CD4-positive, alpha-beta T cell treated with Interleukin-10 for 1 hour (primary cell): ENCODE measurements at regions not wholly inside any gene's neighbourhood (a gene's known extent, or its start where the extent isn't known, plus 50 kb on each side); places are given as distances from the start of the nearest gene placed in this dataset.

Source experiments
- DNase-seq: peaks from one replicate; pipeline ENCODE4 v3.0.0-alpha.2; 2020

DNA sequence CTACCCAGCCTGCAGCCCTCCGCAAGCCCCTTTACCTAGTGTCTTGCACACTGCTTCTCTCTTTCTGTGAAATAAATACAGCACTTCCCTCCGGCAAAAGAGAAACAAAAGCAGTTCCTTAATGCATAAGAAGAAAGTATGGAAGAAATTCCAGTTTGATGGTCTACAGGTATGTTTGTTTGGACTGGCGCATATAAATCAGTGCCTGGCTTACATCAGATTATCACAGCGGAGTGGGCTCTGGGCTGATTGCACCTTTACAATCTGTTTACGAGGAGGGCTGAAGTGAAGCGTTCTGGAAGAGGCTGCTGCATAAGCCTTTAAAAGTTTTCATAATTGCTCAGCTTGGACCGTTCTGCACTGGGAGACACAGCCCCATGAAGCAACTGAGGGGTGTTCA lies 153.5 kb upstream of the FOXF1 start:
- DNase-seq = no peak

DNA sequence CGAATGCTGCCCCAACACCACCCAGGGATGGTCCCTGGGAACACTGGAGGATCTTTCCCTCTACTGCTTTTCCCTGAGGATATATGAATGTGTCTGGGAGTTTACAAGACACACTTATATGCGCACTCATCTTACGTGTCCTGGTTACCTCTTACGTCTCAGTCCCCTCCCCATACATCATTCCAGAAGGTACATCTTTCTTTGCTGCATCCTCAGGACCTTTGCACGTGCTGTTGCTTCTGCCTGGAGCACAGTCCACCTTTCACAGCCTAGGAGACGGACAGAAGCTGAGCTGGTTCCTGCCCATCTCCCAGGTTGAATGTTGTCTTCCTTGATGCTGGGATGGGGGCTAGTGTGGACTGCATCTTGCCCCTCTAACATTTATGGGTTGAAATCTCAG lies 153.0 kb upstream of the FOXF1 start:
- no peak for DNase-seq

GRCh38 chr16:86357950-86358349 lies 152.4 kb upstream of the FOXF1 start:
- DNase-seq = no peak

DNA sequence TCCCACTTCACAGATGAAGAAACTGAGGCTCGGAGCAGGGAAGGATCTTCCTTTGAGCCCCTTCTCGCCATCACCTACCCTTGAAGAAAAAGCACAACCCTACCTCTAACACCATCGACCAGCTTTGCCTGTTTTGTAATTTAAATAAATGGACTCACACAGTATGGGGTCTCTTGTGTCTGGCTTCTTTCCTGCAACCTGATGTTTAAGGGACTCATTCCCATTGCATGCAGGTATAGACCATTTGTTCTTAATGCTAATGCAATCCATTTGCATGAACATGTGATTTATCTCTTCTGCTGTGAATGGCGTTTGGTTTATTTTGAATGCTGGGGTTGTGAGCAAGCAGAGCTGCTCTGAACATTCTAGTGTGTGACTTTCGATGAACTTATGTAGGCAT lies 150.8 kb upstream of the FOXF1 start:
- DNase-seq = no peak

GRCh38 chr16:86362155-86362849 lies 148.0 kb upstream of the FOXF1 start:
- no peak for DNase-seq

- DNase-seq = no peak
These were observed 147.3 kb upstream of the FOXF1 start for GRCh38 chr16:86363057-86363490.

DNA sequence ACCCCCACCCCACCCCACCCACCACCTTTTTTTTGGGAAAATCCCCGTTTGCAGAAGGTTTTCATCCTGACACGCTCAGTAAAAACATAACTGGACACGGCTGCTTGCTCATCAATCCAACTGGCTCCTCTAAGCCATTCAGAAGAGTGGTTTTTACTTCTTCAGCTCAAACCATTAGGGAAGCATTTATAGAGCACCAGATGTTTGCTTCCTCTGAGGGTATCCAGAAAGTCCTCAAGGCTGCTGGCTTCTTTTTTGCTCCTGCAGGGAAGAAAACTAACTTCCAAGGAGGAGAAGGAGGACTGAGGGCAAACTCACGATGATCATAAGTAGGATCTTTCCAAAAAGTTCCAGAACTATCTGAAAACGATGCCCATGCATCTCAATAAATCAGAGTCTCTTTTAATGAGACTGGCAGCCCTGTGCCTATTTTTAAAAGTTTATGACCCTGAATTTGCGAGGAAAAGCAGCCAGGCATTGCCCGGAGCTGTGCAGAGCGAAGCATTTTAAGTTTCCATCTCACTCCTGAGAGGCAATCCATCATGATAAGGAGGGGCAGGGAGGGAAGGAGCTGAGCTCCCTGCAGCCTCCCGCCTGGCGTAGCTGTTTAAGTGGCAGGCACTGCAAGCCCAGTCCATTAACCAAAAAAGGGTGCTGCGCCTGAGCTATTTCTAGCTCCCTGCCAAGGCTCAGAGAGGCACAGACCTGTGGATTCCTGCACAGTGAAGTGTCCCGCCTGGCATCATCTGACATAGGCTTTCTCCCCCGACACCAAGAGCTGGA lies 146.3 kb upstream of the FOXF1 start:
- DNase-seq = no peak

DNA sequence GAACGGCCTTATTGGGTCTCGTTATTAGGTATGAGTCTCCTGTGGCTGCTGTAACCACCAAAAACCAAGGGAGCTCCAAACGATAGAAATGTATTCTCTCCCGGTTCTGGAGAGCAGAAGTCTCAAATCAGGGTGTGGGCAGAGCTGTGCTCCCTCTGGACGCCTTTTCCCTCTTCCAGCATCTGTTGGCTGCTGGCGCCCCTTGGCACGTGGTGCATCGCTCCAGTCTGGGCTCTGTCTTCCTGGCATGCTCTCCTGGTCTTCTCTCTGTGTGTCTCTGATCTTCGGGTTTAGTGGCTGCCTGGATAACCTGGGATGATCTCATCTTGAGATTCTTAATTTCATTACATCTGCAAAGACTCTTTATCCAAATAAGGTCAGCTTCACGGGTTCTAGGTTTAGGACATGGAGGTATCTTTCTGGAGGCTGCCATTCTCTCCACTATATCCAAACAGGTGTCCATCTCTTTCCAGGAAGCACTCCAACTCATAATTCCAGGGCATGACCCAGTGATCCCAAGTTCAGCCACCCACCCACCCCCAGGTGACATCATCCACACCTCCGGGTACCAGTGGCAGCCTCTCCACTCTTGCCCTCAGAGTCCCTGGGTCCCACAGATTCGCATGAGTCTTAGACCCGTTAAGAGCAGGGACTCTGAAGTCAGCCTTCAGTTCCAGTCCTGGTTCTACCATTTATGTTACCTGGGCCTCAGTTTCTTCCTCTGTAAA lies 145.5 kb upstream of the FOXF1 start:
- DNase-seq = no peak

- no peak for DNase-seq
These were observed 144.6 kb upstream of the FOXF1 start for GRCh38 chr16:86365513-86366273.

- no peak for DNase-seq
These were observed 143.8 kb upstream of the FOXF1 start for GRCh38 chr16:86366481-86366880.

- no peak for DNase-seq
These were observed 142.8 kb upstream of the FOXF1 start for GRCh38 chr16:86367291-86368072.

- no peak for DNase-seq
These were observed 142.1 kb upstream of the FOXF1 start for GRCh38 chr16:86368261-86368660.

GRCh38 chr16:86370062-86370461 lies 140.3 kb upstream of the FOXF1 start:
- no peak for DNase-seq

- no peak for DNase-seq
These were observed 139.1 kb upstream of the FOXF1 start for GRCh38 chr16:86371083-86371803.

GRCh38 chr16:86372193-86372592 lies 138.1 kb upstream of the FOXF1 start:
- no peak for DNase-seq

- DNase-seq = no peak
These were observed 136.9 kb upstream of the FOXF1 start for GRCh38 chr16:86373276-86373901.

GRCh38 chr16:86374603-86375130 lies 135.7 kb upstream of the FOXF1 start:
- DNase-seq = no peak

DNA sequence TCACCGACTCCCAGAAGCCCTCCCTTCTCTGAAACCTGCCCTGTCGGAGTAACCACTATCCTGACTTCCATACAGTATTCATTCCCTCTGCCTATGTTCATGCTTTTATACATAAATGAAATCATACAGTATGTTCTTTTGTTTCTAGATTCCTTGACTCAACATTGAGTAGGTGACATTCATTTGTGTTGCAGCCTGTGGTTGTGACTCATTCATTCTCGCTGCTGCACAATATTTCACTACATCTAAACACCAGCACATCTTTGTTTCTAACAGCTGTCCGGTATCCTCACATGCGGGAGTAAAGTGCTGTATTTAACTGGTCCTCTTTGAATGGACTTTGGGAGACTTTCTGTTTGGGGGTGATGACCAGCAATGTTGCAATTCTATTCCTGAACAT lies 135.0 kb upstream of the FOXF1 start:
- no peak for DNase-seq

DNA sequence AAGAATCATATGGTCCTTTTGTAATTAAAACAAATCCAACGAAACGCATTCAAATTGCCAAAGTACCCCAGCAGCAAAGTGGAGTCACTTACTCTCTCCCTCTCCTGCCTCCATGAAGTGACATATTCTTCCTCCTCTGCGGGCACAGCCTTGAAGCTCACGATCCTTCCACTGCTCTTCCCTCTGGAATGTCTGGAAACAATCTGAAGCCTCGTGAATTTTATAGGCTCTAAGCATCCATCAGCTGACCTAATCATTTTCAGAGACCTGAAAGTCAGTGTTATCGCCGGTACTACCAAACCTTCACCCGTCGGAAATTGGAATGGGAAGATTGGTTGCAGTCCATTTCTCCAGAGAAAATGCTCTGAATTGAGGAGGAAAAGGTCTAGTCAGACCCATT lies 134.5 kb upstream of the FOXF1 start:
- DNase-seq = no peak

DNA sequence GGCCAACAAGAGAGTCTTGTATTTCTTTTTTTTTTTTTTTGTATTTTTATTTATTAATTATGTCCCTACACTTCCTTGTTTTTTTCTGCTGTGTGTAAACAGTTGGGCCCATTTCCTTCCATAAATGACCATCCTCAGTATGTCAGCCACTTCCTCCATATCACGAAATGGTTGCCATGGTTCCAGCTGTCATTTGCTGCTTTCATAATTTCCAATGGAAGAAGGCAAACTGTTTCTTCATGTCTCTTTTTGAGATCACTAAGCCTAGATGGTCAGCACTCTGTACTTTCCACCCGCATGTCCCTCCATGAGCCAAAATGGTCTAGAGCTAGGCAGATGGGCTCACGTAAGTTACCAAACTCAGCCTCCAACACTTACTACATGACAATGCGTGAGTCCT lies 133.5 kb upstream of the FOXF1 start:
- DNase-seq = no peak
